Natural killer cell (primary cell): ENCODE measurements at regions not wholly inside any gene's neighbourhood (a gene's known extent, or its start where the extent isn't known, plus 50 kb on each side); places are given as distances from the start of the nearest gene placed in this dataset.

Experiments used
- ATAC-seq, 3 donors: fragments of 150-1000 bp in 2 of 3; fragments of 200-7000 bp in 1 of 3; cut with Tn5 transposase; 1 replicate in 1 of 3; 2 replicates in 2 of 3; pipeline ENCODE4 v1.10.0; 2021; ENCODE audit warnings: mild to moderate bottlenecking in 2 of 3, moderate library complexity in 2 of 3
- DNase-seq, 2 donors: peaks; one replicate each; pipeline versions ENCODE4 v3.0.0 to v3.0.0-alpha.2; 2013 to 2021; ENCODE audit warnings: mixed read lengths in 1 of 2
- H3K27ac ChIP-seq: one replicate; pipeline ENCODE4 v1.5.1; 2013; ENCODE audit warnings: mild to moderate bottlenecking, low read length
- H3K27me3 ChIP-seq: one replicate; pipeline ENCODE4 v1.6.1; 2013; ENCODE audit warnings: low read length; ENCODE audit not compliant: control insufficient read depth, insufficient read depth
- H3K36me3 ChIP-seq: one replicate; pipeline ENCODE4 v1.6.1; 2013; ENCODE audit warnings: low read length; ENCODE audit not compliant: control insufficient read depth, insufficient read depth
- H3K4me1 ChIP-seq: one replicate; pipeline ENCODE4 v1.6.1; 2013; ENCODE audit warnings: low read length; ENCODE audit not compliant: control insufficient read depth, insufficient read depth
- H3K4me3 ChIP-seq: one replicate; pipeline ENCODE4 v1.5.1; 2013; ENCODE audit warnings: low read length
- H3K9me3 ChIP-seq: one replicate; pipeline ENCODE4 v1.6.1; 2013; ENCODE audit warnings: low read length; ENCODE audit not compliant: control insufficient read depth, insufficient read depth
- H3K27ac Mint-ChIP-seq, 2 donors: one replicate each; pipeline ENCODE4 v1.8.0; 2022; ENCODE audit warnings: mild to moderate bottlenecking in 2 of 2, mixed read lengths in 2 of 2, moderate library complexity in 1 of 2
- H3K27me3 Mint-ChIP-seq, 2 donors: one replicate each; pipeline ENCODE4 v1.8.0; 2022; ENCODE audit warnings: low read depth in 2 of 2, mixed read lengths in 2 of 2
- H3K36me3 Mint-ChIP-seq: one replicate; pipeline ENCODE4 v1.8.0; 2022; ENCODE audit warnings: mixed read lengths
- H3K4me1 Mint-ChIP-seq, 2 donors: one replicate each; pipeline ENCODE4 v1.8.0; 2022; ENCODE audit warnings: mixed read lengths in 2 of 2
- H3K4me3 Mint-ChIP-seq: one replicate; pipeline ENCODE4 v1.8.0; 2022; ENCODE audit warnings: mild to moderate bottlenecking, moderate library complexity, mixed read lengths
- H3K9me3 Mint-ChIP-seq, 2 donors: one replicate each; pipeline ENCODE4 v1.8.0; 2022; ENCODE audit warnings: mixed read lengths in 2 of 2
- CTCF ChIP-seq: fragments of 200-600 bp; IDR thresholded peaks from one replicate; pipeline ENCODE4 v1.8.0; 2022; ENCODE audit warnings: antibody characterized with exemption
- WGBS: methylation state at CpG from one replicate; pipeline ENCODE4 v1.1.7; 2013; ENCODE audit warnings: missing lambda C conversion rate; ENCODE audit not compliant: insufficient coverage; 5-methylcytosine and 5-hydroxymethylcytosine counted together
- intact Hi-C: fragments of 100-400 bp; cut with micrococcal nuclease; formaldehyde crosslinking; loops from one replicate; pipeline ENCODE4 v1.14.2; 2022

- Histone ChIP-seq H3K4me3 (no peak overlapping the region), H3K36me3 (no peaks in the 10 kb centered on the region), H3K4me1 (no peaks in the 10 kb centered on the region), H3K9me3 (no peaks in the 10 kb centered on the region), H3K27me3 (no peaks in the 10 kb centered on the region), H3K27ac (no peak overlapping the region)
- ATAC-seq (no peak), DNase-seq (no peak)
- peaks cover 0 to 7% of the 10 kb centered on the region in 2 donors for H3K27me3 Mint-ChIP-seq
- intact Hi-C loops = no loop called here
- H3K4me1 Mint-ChIP-seq = no peaks in the 10 kb centered on the region
- peaks cover 2 to 7% of the 10 kb centered on the region in 2 donors for H3K9me3 Mint-ChIP-seq
- 86% methylated on average over 17 of the region's 18 CpGs for WGBS
- no peak overlapping the region for H3K27ac Mint-ChIP-seq
- H3K4me3 Mint-ChIP-seq = no peak overlapping the region
- no peak for TF ChIP-seq CTCF
- H3K36me3 Mint-ChIP-seq = no peaks in the 10 kb centered on the region
These were observed 357.7 kb upstream of the TSHZ3 start for GRCh38 chr19:31706691-31707620.

GRCh38 chr19:31708520-31708919 lies 359.3 kb upstream of the TSHZ3 start:
- H3K27ac Mint-ChIP-seq = no peak overlapping the region
- intact Hi-C loops = no loop called here

GRCh38 chr19:31709476-31709875 lies 360.2 kb upstream of the TSHZ3 start:
- intact Hi-C loops = no loop called here
- no peak overlapping the region for H3K27ac Mint-ChIP-seq

More at GRCh38 chr19:31708520-31708919, 359.3 kb upstream of the TSHZ3 start:
- Histone ChIP-seq H3K36me3 (no peaks in the 10 kb centered on the region), H3K9me3 (peaks cover 3% of the 10 kb centered on the region), H3K4me1 (no peaks in the 10 kb centered on the region), H3K4me3 (no peak overlapping the region), H3K27me3 (no peaks in the 10 kb centered on the region), H3K27ac (no peak overlapping the region)
- Mint-ChIP-seq H3K27me3 (peaks cover 0 to 2% of the 10 kb centered on the region in 2 donors), H3K9me3 (peaks cover 0 to 5% of the 10 kb centered on the region in 2 donors), H3K4me1 (no peaks in the 10 kb centered on the region), H3K36me3 (no peaks in the 10 kb centered on the region), H3K4me3 (no peak overlapping the region)
- ATAC-seq (no peak), DNase-seq (no peak)
- WGBS = 77% methylated on average over 3 of the region's 3 CpGs
- TF ChIP-seq CTCF = no peak

More at GRCh38 chr19:31709476-31709875, 360.2 kb upstream of the TSHZ3 start:
- H3K4me3 ChIP-seq = no peak overlapping the region
- no peak for DNase-seq
- H3K9me3 ChIP-seq = peaks cover 3% of the 10 kb centered on the region
- TF ChIP-seq CTCF = no peak
- no peak overlapping the region for H3K4me3 Mint-ChIP-seq
- no peaks in the 10 kb centered on the region for H3K4me1 ChIP-seq
- H3K4me1 Mint-ChIP-seq = no peaks in the 10 kb centered on the region
- no peaks in the 10 kb centered on the region for H3K27me3 ChIP-seq
- peaks cover 0 to 5% of the 10 kb centered on the region in 2 donors for H3K9me3 Mint-ChIP-seq
- no peaks in the 10 kb centered on the region for H3K36me3 ChIP-seq
- H3K27ac ChIP-seq = no peak overlapping the region
- no peaks in the 10 kb centered on the region for H3K36me3 Mint-ChIP-seq
- WGBS = 83% methylated on average over 1 of the region's 2 CpGs
- no peak for ATAC-seq
- peaks cover 0 to 2% of the 10 kb centered on the region in 2 donors for H3K27me3 Mint-ChIP-seq
